Hepatocyte (in vitro differentiated cells): ENCODE measurements at regions not wholly inside any gene's neighbourhood (a gene's known extent, or its start where the extent isn't known, plus 50 kb on each side); places are given as distances from the start of the nearest gene placed in this dataset.

Experiments
- DNase-seq: peaks from one replicate; pipeline ENCODE4 v3.0.0-alpha.2; 2016; ENCODE audit warnings: low spot score
- H2AFZ ChIP-seq: fragments of 200-600 bp; sonication (generic); 2 replicates; pipeline ENCODE4 v1.6.0; 2016; ENCODE audit warnings: antibody characterized with exemption, mild to moderate bottlenecking
- H3K27ac ChIP-seq: fragments of 200-600 bp; sonication (generic); 2 replicates; pipeline ENCODE4 v1.5.1; 2016; ENCODE audit warnings: mild to moderate bottlenecking
- H3K27me3 ChIP-seq: fragments of 200-600 bp; sonication (generic); 2 replicates; pipeline ENCODE4 v1.6.1; 2016
- H3K36me3 ChIP-seq: fragments of 200-600 bp; sonication (generic); replicated peaks from 2 replicates; pipeline ENCODE4 v1.5.1; 2016; ENCODE audit warnings: low read depth; ENCODE audit not compliant: insufficient read depth
- H3K4me1 ChIP-seq: fragments of 200-600 bp; sonication (generic); 2 replicates; pipeline ENCODE4 v1.5.1; 2016; ENCODE audit warnings: mild to moderate bottlenecking, moderate library complexity; ENCODE audit not compliant: insufficient read depth
- H3K4me2 ChIP-seq: fragments of 200-600 bp; sonication (generic); 2 replicates; pipeline ENCODE4 v1.6.0; 2016
- H3K4me3 ChIP-seq: fragments of 200-600 bp; sonication (generic); 2 replicates; pipeline ENCODE4 v1.5.1; 2016; ENCODE audit warnings: mild to moderate bottlenecking
- H3K79me2 ChIP-seq: fragments of 200-600 bp; sonication (generic); 2 replicates; pipeline ENCODE4 v1.6.0; 2017; ENCODE audit warnings: mild to moderate bottlenecking
- H3K9me2 ChIP-seq: fragments of 200-600 bp; sonication (generic); replicated peaks from 2 replicates; pipeline ENCODE4 v1.6.0; 2017; ENCODE audit warnings: mild to moderate bottlenecking; ENCODE audit not compliant: insufficient read depth
- H3K9me3 ChIP-seq: fragments of 200-600 bp; sonication (generic); 2 replicates; pipeline ENCODE4 v1.5.1; 2016; ENCODE audit warnings: low read depth, mild to moderate bottlenecking
- H4K20me1 ChIP-seq: fragments of 200-600 bp; sonication (generic); 2 replicates; pipeline ENCODE4 v1.6.0; 2016; ENCODE audit warnings: mild to moderate bottlenecking; ENCODE audit not compliant: insufficient read depth, poor library complexity, severe bottlenecking
- EZH2 ChIP-seq: fragments of 200-600 bp; sonication (generic); IDR thresholded peaks from 2 replicates; pipeline ENCODE4 v1.6.1; 2016; ENCODE audit warnings: antibody characterized with exemption, mild to moderate bottlenecking, borderline replicate concordance
- EZH2phosphoT487 ChIP-seq: fragments of 200-600 bp; sonication (generic); IDR thresholded peaks from one replicate; pipeline ENCODE4 v1.6.1; 2018; ENCODE audit warnings: antibody characterized with exemption, mild to moderate bottlenecking, low read depth, moderate library complexity; ENCODE audit not compliant: unreplicated experiment, severe bottlenecking
- WGBS: methylation state at CpG from one replicate; pipeline ENCODE4 v1.1.6; 2016; ENCODE audit warnings: low lambda C conversion rate; ENCODE audit errors: missing lambda C conversion rate; 5-methylcytosine and 5-hydroxymethylcytosine counted together
- TF ChIP-seq, protein P1 (sequence below): fragments of 200-600 bp; sonication (generic); IDR thresholded peaks from 2 replicates; pipeline ENCODE4 v1.5.1; 2016; ENCODE audit warnings: antibody characterized with exemption, mild to moderate bottlenecking; ENCODE audit not compliant: poor library complexity

- Histone ChIP-seq H3K4me3 (no peak overlapping the region), H3K36me3 (no peaks in the 10 kb centered on the region), H3K4me2 (no peak overlapping the region), H3K4me1 (no peaks in the 10 kb centered on the region), H3K9me2 (no peaks in the 10 kb centered on the region), H2AFZ (no peak overlapping the region), H3K9me3 (no peaks in the 10 kb centered on the region), H3K27me3 (no peaks in the 10 kb centered on the region), H3K79me2 (no peaks in the 10 kb centered on the region), H4K20me1 (no peaks in the 10 kb centered on the region), H3K27ac (no peak overlapping the region)
- WGBS, result 73% methylated on average over 7 of the region's 7 CpGs
- no peak for DNase-seq
- TF ChIP-seq EZH2 (no peak), EZH2phosphoT487 (no peak)
- TF ChIP-seq, protein P1, sequence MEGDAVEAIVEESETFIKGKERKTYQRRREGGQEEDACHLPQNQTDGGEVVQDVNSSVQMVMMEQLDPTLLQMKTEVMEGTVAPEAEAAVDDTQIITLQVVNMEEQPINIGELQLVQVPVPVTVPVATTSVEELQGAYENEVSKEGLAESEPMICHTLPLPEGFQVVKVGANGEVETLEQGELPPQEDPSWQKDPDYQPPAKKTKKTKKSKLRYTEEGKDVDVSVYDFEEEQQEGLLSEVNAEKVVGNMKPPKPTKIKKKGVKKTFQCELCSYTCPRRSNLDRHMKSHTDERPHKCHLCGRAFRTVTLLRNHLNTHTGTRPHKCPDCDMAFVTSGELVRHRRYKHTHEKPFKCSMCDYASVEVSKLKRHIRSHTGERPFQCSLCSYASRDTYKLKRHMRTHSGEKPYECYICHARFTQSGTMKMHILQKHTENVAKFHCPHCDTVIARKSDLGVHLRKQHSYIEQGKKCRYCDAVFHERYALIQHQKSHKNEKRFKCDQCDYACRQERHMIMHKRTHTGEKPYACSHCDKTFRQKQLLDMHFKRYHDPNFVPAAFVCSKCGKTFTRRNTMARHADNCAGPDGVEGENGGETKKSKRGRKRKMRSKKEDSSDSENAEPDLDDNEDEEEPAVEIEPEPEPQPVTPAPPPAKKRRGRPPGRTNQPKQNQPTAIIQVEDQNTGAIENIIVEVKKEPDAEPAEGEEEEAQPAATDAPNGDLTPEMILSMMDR, result no peak
These were observed 136.6 kb upstream of the USP29 start for GRCh38 chr19:56983171-56983570.

GRCh38 chr19:56983804-56984203 lies 136.0 kb upstream of the USP29 start:
- no peak overlapping the region for H3K27ac ChIP-seq
- H3K4me1 ChIP-seq, result no peaks in the 10 kb centered on the region
- H3K27me3 ChIP-seq, result no peaks in the 10 kb centered on the region
- H3K79me2 ChIP-seq, result no peaks in the 10 kb centered on the region
- H3K9me2 ChIP-seq, result no peaks in the 10 kb centered on the region
- no peak for DNase-seq
- no peaks in the 10 kb centered on the region for H4K20me1 ChIP-seq
- H3K4me2 ChIP-seq, result no peak overlapping the region
- no peak overlapping the region for H2AFZ ChIP-seq
- H3K9me3 ChIP-seq, result no peaks in the 10 kb centered on the region
- TF ChIP-seq, protein P1, result no peak
- TF ChIP-seq EZH2phosphoT487 (no peak), EZH2 (no peak)
- H3K4me3 ChIP-seq, result no peak overlapping the region
- 51% methylated on average over 3 of the region's 3 CpGs for WGBS
- H3K36me3 ChIP-seq, result no peaks in the 10 kb centered on the region

- Histone ChIP-seq H3K9me2 (no peaks in the 10 kb centered on the region), H3K9me3 (no peaks in the 10 kb centered on the region), H3K4me2 (no peak overlapping the region), H3K27me3 (no peaks in the 10 kb centered on the region), H4K20me1 (no peaks in the 10 kb centered on the region), H3K4me1 (no peaks in the 10 kb centered on the region), H2AFZ (no peak overlapping the region), H3K79me2 (no peaks in the 10 kb centered on the region), H3K27ac (no peak overlapping the region), H3K4me3 (no peak overlapping the region), H3K36me3 (no peaks in the 10 kb centered on the region)
- TF ChIP-seq EZH2, result no peak
- TF ChIP-seq, protein P1, result no peak
- no peak for TF ChIP-seq EZH2phosphoT487
- DNase-seq, result no peak
- WGBS, result 73% methylated on average over 9 of the region's 9 CpGs
These were observed 133.4 kb upstream of the USP29 start for GRCh38 chr19:56986386-56986785.

DNA sequence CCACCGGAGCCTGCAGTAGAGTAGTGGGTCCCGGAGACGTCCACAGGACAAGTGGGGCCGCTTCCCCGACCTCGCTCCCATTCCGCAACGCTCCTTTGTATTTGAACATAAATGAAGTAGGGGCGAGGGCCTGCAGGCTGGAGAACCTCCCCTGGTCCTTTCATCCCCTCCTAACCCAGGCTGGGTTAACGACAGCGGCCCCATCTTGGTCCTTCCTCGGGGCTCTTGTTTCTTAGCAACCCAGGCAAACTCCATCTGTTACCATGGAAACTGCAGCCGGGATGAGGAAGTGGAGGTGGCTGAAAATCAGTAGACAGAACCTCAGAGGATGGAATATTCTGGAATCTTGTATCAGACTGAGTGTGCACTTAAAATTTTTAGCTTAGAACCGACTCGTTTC lies 132.6 kb upstream of the USP29 start:
- Histone ChIP-seq H3K4me3 (no peak overlapping the region), H3K27me3 (no peaks in the 10 kb centered on the region), H3K27ac (no peak overlapping the region), H3K9me3 (no peaks in the 10 kb centered on the region), H4K20me1 (no peaks in the 10 kb centered on the region), H2AFZ (no peak overlapping the region), H3K79me2 (no peaks in the 10 kb centered on the region), H3K4me1 (no peaks in the 10 kb centered on the region), H3K9me2 (no peaks in the 10 kb centered on the region), H3K36me3 (no peaks in the 10 kb centered on the region), H3K4me2 (no peak overlapping the region)
- no peak for TF ChIP-seq EZH2phosphoT487
- TF ChIP-seq EZH2, result no peak
- TF ChIP-seq, protein P1, result no peak
- WGBS, result 74% methylated on average over 15 of the region's 15 CpGs
- no peak for DNase-seq
